Neuronal stem cell (in vitro differentiated cells): ENCODE measurements at regions not wholly inside any gene's neighbourhood (a gene's known extent, or its start where the extent isn't known, plus 50 kb on each side); places are given as distances from the start of the nearest gene placed in this dataset.

Source experiments
- DNase-seq: peaks from one replicate; pipeline ENCODE4 v3.0.0-alpha.2; 2013; ENCODE audit warnings: low spot score
- H2AFZ ChIP-seq: one replicate; pipeline ENCODE4 v1.6.1; 2013; ENCODE audit warnings: mild to moderate bottlenecking, low read length, inconsistent platforms
- H2AK5ac ChIP-seq: 2 replicates; pipeline ENCODE4 v1.6.1; 2013; ENCODE audit warnings: low read depth, mild to moderate bottlenecking, inconsistent platforms, low read length, moderate library complexity, mixed read lengths
- H2BK120ac ChIP-seq: 2 replicates; pipeline ENCODE4 v1.6.1; 2013; ENCODE audit warnings: low read depth, mild to moderate bottlenecking, inconsistent platforms, low read length, moderate library complexity, mixed read lengths
- H2BK12ac ChIP-seq: one replicate; pipeline ENCODE4 v1.6.1; 2013; ENCODE audit warnings: low read length, inconsistent platforms
- H2BK15ac ChIP-seq: 2 replicates; pipeline ENCODE4 v1.6.1; 2013; ENCODE audit warnings: mild to moderate bottlenecking, low read length, inconsistent platforms, mixed read lengths
- H2BK5ac ChIP-seq: one replicate; pipeline ENCODE4 v1.6.1; 2013; ENCODE audit warnings: inconsistent platforms, mild to moderate bottlenecking, low read length, moderate library complexity
- H3K14ac ChIP-seq: one replicate; pipeline ENCODE4 v1.6.1; 2013; ENCODE audit warnings: low read length, inconsistent platforms
- H3K18ac ChIP-seq: 2 replicates; pipeline ENCODE4 v1.6.1; 2013; ENCODE audit warnings: low read length, inconsistent platforms
- H3K23ac ChIP-seq: 2 replicates; pipeline ENCODE4 v1.6.1; 2013; ENCODE audit warnings: low read depth, mild to moderate bottlenecking, mixed read lengths, low read length, inconsistent platforms; ENCODE audit not compliant: poor library complexity
- H3K27ac ChIP-seq: replicated peaks from 3 replicates; pipeline ENCODE4 v1.5.1; 2013; ENCODE audit warnings: low read length, inconsistent platforms
- H3K27me3 ChIP-seq, 3 experiments: 2 replicates each; pipeline ENCODE4 v1.6.1; 2013; ENCODE audit warnings: low read length in 3 of 3, mild to moderate bottlenecking in 2 of 3, inconsistent platforms in 1 of 3, low read depth in 1 of 3, mixed read lengths in 1 of 3, moderate library complexity in 1 of 3; ENCODE audit not compliant: control insufficient read depth in 3 of 3, insufficient read depth in 3 of 3
- H3K36me3 ChIP-seq, 2 donors: replicated peaks in 1 of 2; 2 replicates each; pipeline ENCODE4 v1.6.1; 2013; ENCODE audit warnings: low read length in 2 of 2; ENCODE audit not compliant: control insufficient read depth in 2 of 2, insufficient read depth in 2 of 2
- H3K4ac ChIP-seq: 2 replicates; pipeline ENCODE4 v1.6.1; 2013; ENCODE audit warnings: inconsistent platforms, mild to moderate bottlenecking, low read length, moderate library complexity
- H3K4me1 ChIP-seq, 2 donors: 1 replicate in 1 of 2; 2 replicates in 1 of 2; pipeline ENCODE4 v1.6.1; 2013; ENCODE audit warnings: low read length in 2 of 2, low read depth in 1 of 2; ENCODE audit not compliant: control insufficient read depth in 2 of 2, insufficient read depth in 1 of 2
- H3K4me2 ChIP-seq: one replicate; pipeline ENCODE4 v1.6.1; 2013; ENCODE audit warnings: mild to moderate bottlenecking, low read length, inconsistent platforms; ENCODE audit not compliant: insufficient read depth, poor library complexity, severe bottlenecking
- H3K4me3 ChIP-seq, 2 donors: 2 replicates each; pipeline ENCODE4 v1.5.1; 2013; ENCODE audit warnings: low read length in 2 of 2, mild to moderate bottlenecking in 2 of 2, inconsistent platforms in 1 of 2, moderate library complexity in 1 of 2
- H3K79me1 ChIP-seq: one replicate; pipeline ENCODE4 v1.6.1; 2013; ENCODE audit warnings: low read depth, mild to moderate bottlenecking, inconsistent platforms, low read length, moderate library complexity
- H3K9ac ChIP-seq: one replicate; pipeline ENCODE4 v1.6.1; 2013; ENCODE audit warnings: mild to moderate bottlenecking, low read depth, low read length, inconsistent platforms; ENCODE audit not compliant: poor library complexity
- H3K9me3 ChIP-seq, 2 donors: replicated peaks in 1 of 2; 2 replicates each; pipeline versions ENCODE3 to v1.6.1; 2013; ENCODE audit warnings: low read length in 2 of 2, mild to moderate bottlenecking in 2 of 2, inconsistent platforms in 1 of 2, low read depth in 1 of 2, mixed read lengths in 1 of 2, moderate library complexity in 1 of 2; ENCODE audit not compliant: control insufficient read depth in 2 of 2, insufficient read depth in 1 of 2
- H4K8ac ChIP-seq: one replicate; pipeline ENCODE4 v1.6.1; 2013; ENCODE audit warnings: low read depth, mild to moderate bottlenecking, inconsistent platforms, low read length, moderate library complexity
- H4K91ac ChIP-seq: one replicate; pipeline ENCODE4 v1.6.1; 2013; ENCODE audit warnings: low read length, low read depth, mild to moderate bottlenecking, inconsistent platforms; ENCODE audit not compliant: poor library complexity
- WGBS, 2 donors: extraction: QIAGEN DNeasy Blood & Tissue Kit; methylation state at CpG; one replicate each; pipeline ENCODE4 v1.1.7; 2013; ENCODE audit warnings: missing lambda C conversion rate in 2 of 2, mixed read lengths in 1 of 2; ENCODE audit not compliant: insufficient read length in 2 of 2, insufficient replicate concordance in 1 of 2; ENCODE audit errors: extremely low coverage in 2 of 2; 5-methylcytosine and 5-hydroxymethylcytosine counted together

- Histone ChIP-seq H2BK15ac (no peak overlapping the region), H3K4me1 (no peaks in the 10 kb centered on the region), H3K9ac (no peak overlapping the region), H3K4me3 (no peak overlapping the region), H4K8ac (no peak overlapping the region), H2BK5ac (no peak overlapping the region), H2AK5ac (no peak overlapping the region), H3K9me3 (no peaks in the 10 kb centered on the region), H3K14ac (no peak overlapping the region), H2BK12ac (no peak overlapping the region), H3K36me3 (peaks cover 0 to 2% of the 10 kb centered on the region in 2 donors), H3K27ac (no peak overlapping the region), H3K79me1 (no peaks in the 10 kb centered on the region), H2BK120ac (no peak overlapping the region), H2AFZ (peak overlapping the region; percentile 5), H3K4ac (no peak overlapping the region), H3K18ac (no peak overlapping the region), H3K27me3 (no peaks in the 10 kb centered on the region), H3K23ac (no peak overlapping the region), H3K4me2 (no peak overlapping the region), H4K91ac (no peak overlapping the region)
- WGBS, 2 donors, result no CpG with 5 or more reads among the region's 7 CpGs
- no peak for DNase-seq
These were observed 1365.6 kb downstream of the OLFM4 start for GRCh38 chr13:54394085-54394700.

- Histone ChIP-seq H2AK5ac (no peak overlapping the region), H3K14ac (no peak overlapping the region), H2BK5ac (no peak overlapping the region), H2AFZ (no peak overlapping the region), H3K27ac (no peak overlapping the region), H3K36me3 (peaks cover 0 to 2% of the 10 kb centered on the region in 2 donors), H3K18ac (no peak overlapping the region), H4K8ac (no peak overlapping the region), H3K4me2 (no peak overlapping the region), H4K91ac (no peak overlapping the region), H2BK15ac (no peak overlapping the region), H3K9ac (no peak overlapping the region), H3K23ac (no peak overlapping the region), H3K9me3 (no peaks in the 10 kb centered on the region), H3K79me1 (no peaks in the 10 kb centered on the region), H3K4me1 (no peaks in the 10 kb centered on the region), H3K27me3 (no peaks in the 10 kb centered on the region), H2BK120ac (no peak overlapping the region), H2BK12ac (no peak overlapping the region), H3K4me3 (no peak overlapping the region), H3K4ac (no peak overlapping the region)
- no CpG with 5 or more reads among the region's 6 CpGs for WGBS, 2 donors
- no peak for DNase-seq
These were observed 1366.3 kb downstream of the OLFM4 start for GRCh38 chr13:54394908-54395307.

GRCh38 chr13:54402495-54402894, 1373.9 kb downstream of the OLFM4 start:
- H4K8ac ChIP-seq, result no peak overlapping the region
- H2BK12ac ChIP-seq, result no peak overlapping the region
- no peak overlapping the region for H2BK120ac ChIP-seq
- H3K23ac ChIP-seq, result no peak overlapping the region
- no peak overlapping the region for H3K18ac ChIP-seq
- no peak overlapping the region for H3K27ac ChIP-seq
- no peak for DNase-seq
- H3K4me1 ChIP-seq, result no peaks in the 10 kb centered on the region
- H3K14ac ChIP-seq, result no peak overlapping the region
- no peaks in the 10 kb centered on the region for H3K36me3 ChIP-seq
- no peak overlapping the region for H3K4me3 ChIP-seq
- H3K4ac ChIP-seq, result no peak overlapping the region
- H3K27me3 ChIP-seq, result no peaks in the 10 kb centered on the region
- no peak overlapping the region for H2AFZ ChIP-seq
- H2BK5ac ChIP-seq, result no peak overlapping the region
- H2AK5ac ChIP-seq, result no peak overlapping the region
- no peaks in the 10 kb centered on the region for H3K79me1 ChIP-seq
- no peak overlapping the region for H2BK15ac ChIP-seq
- H3K9ac ChIP-seq, result no peak overlapping the region
- H3K4me2 ChIP-seq, result no peak overlapping the region
- H4K91ac ChIP-seq, result no peak overlapping the region
- H3K9me3 ChIP-seq, result peaks cover 0 to 2% of the 10 kb centered on the region in 2 donors
- no CpG with 5 or more reads among the region's 1 CpG for WGBS, 2 donors

- H2AK5ac ChIP-seq, result peak overlapping the region; percentile 63
- H3K4me3 ChIP-seq, result no peak overlapping the region
- DNase-seq, result no peak
- no peak overlapping the region for H3K23ac ChIP-seq
- H4K91ac ChIP-seq, result no peak overlapping the region
- H2BK15ac ChIP-seq, result peak overlapping the region; percentile 89
- WGBS, 2 donors, result no CpG with 5 or more reads among the region's 6 CpGs
- peak overlapping the region; percentile 23 for H2AFZ ChIP-seq
- peak overlapping the region; percentile 94 for H3K18ac ChIP-seq
- peaks cover 0 to 3% of the 10 kb centered on the region in 2 donors for H3K9me3 ChIP-seq
- H2BK5ac ChIP-seq, result peak overlapping the region; percentile 39
- H3K36me3 ChIP-seq, result no peaks in the 10 kb centered on the region
- H3K9ac ChIP-seq, result no peak overlapping the region
- H3K4ac ChIP-seq, result no peak overlapping the region
- peak overlapping the region; percentile 71 for H3K14ac ChIP-seq
- no peaks in the 10 kb centered on the region for H3K27me3 ChIP-seq
- H3K4me2 ChIP-seq, result no peak overlapping the region
- no peak overlapping the region for H4K8ac ChIP-seq
- no peak overlapping the region for H2BK120ac ChIP-seq
- H2BK12ac ChIP-seq, result no peak overlapping the region
- H3K4me1 ChIP-seq, result peaks cover 0 to 6% of the 10 kb centered on the region in 2 donors
- H3K79me1 ChIP-seq, result no peaks in the 10 kb centered on the region
- peak overlapping the region; percentile 9 for H3K27ac ChIP-seq
These were observed 1387.2 kb downstream of the OLFM4 start for GRCh38 chr13:54415753-54416366.
